TTC549 (cell line): ENCODE measurements at regions not wholly inside any gene's neighbourhood (a gene's known extent, or its start where the extent isn't known, plus 50 kb on each side); places are given as distances from the start of the nearest gene placed in this dataset.
"Not testable (repeated sequence)": the region's sequence is repeated elsewhere in the genome, so short reads cannot be mapped to it uniquely, and the experiment has no call there.

Source experiments
- FAIRE-seq: peaks from 2 replicates; lab custom pipeline; 2012; peaks lifted over from hg19 to GRCh38; lab: Jason Lieb, UNC

GRCh38 chr10:37067576-37067975, 57.8 kb upstream of the ANKRD30A start:
- no peak for FAIRE-seq

GRCh38 chr10:37062296-37062695, 63.1 kb upstream of the ANKRD30A start:
- not testable (repeated sequence) for FAIRE-seq

- no peak for FAIRE-seq
Observed at GRCh38 chr10:37057261-37057660, 68.1 kb upstream of the ANKRD30A start.

- no peak for FAIRE-seq
Observed at GRCh38 chr10:37053476-37053875, 71.9 kb upstream of the ANKRD30A start.

- not testable (repeated sequence) for FAIRE-seq
Observed at GRCh38 chr10:37049982-37050381, 75.4 kb upstream of the ANKRD30A start.

GRCh38 chr10:37044319-37044718, 81.1 kb upstream of the ANKRD30A start:
- FAIRE-seq: not testable (repeated sequence)

- no peak for FAIRE-seq
Observed at GRCh38 chr10:37035853-37036252, 89.5 kb upstream of the ANKRD30A start.

GRCh38 chr10:37015498-37015897, 109.9 kb upstream of the ANKRD30A start:
- no peak for FAIRE-seq

- no peak for FAIRE-seq
Observed at GRCh38 chr10:37010741-37011140, 114.7 kb upstream of the ANKRD30A start.

- not testable (repeated sequence) for FAIRE-seq
Observed at GRCh38 chr10:37008276-37008675, 117.1 kb upstream of the ANKRD30A start.

GRCh38 chr10:37003126-37003525, 122.3 kb upstream of the ANKRD30A start:
- FAIRE-seq: no peak

- not testable (repeated sequence) for FAIRE-seq
Observed at GRCh38 chr10:36995806-36996205, 129.6 kb upstream of the ANKRD30A start.

- FAIRE-seq: no peak
Observed at GRCh38 chr10:36994886-36995285, 130.5 kb upstream of the ANKRD30A start.

GRCh38 chr10:36989233-36989632, 136.2 kb upstream of the ANKRD30A start:
- FAIRE-seq: no peak

- no peak for FAIRE-seq
Observed at GRCh38 chr10:36946598-36946997, 178.8 kb upstream of the ANKRD30A start.

- FAIRE-seq: no peak
Observed at GRCh38 chr10:36943544-36943943, 181.9 kb upstream of the ANKRD30A start.

- no peak for FAIRE-seq
Observed at GRCh38 chr10:36942616-36943015, 182.8 kb upstream of the ANKRD30A start.

GRCh38 chr10:36903040-36903439, 222.4 kb upstream of the ANKRD30A start:
- no peak for FAIRE-seq

- no peak for FAIRE-seq
Observed at GRCh38 chr10:36899652-36900051, 225.7 kb upstream of the ANKRD30A start.

GRCh38 chr10:36888925-36889573, 236.3 kb upstream of the ANKRD30A start:
- peak; percentile 13 for FAIRE-seq

- FAIRE-seq: no peak
Observed at GRCh38 chr10:36886303-36886891, 239.0 kb upstream of the ANKRD30A start.

- no peak for FAIRE-seq
Observed at GRCh38 chr10:36885746-36886145, 239.7 kb upstream of the ANKRD30A start.

- no peak for FAIRE-seq
Observed at GRCh38 chr10:36882781-36883180, 242.6 kb upstream of the ANKRD30A start.

GRCh38 chr10:36880898-36881297, 244.5 kb upstream of the ANKRD30A start:
- FAIRE-seq: peak; percentile 96
